Heart right ventricle (tissue), 16 donors: ENCODE measurements at regions not wholly inside any gene's neighbourhood (a gene's known extent, or its start where the extent isn't known, plus 50 kb on each side); places are given as distances from the start of the nearest gene placed in this dataset.

Source experiments
- ATAC-seq, 8 donors: fragments of 200-7000 bp; cut with Tn5 transposase; one replicate each; pipeline ENCODE4 v1.9.1; 2020; ENCODE audit warnings: mild to moderate bottlenecking in 8 of 8, moderate library complexity in 8 of 8, moderate number of reproducible peaks in 1 of 8
- DNase-seq, 2 donors: peaks; one replicate each; pipeline ENCODE4 v3.0.0-alpha.2; 2020
- H3K27ac ChIP-seq, 10 donors: fragments of 200-600 bp; sonication (generic) in 2 of 10; one replicate each; pipeline versions ENCODE4 v1.5.0 to v1.8.0; 2020 to 2022; ENCODE audit warnings: mild to moderate bottlenecking in 3 of 10
- H3K27me3 ChIP-seq, 7 donors: fragments of 200-600 bp; one replicate each; pipeline ENCODE4 v1.8.0; 2021 to 2022; ENCODE audit warnings: mild to moderate bottlenecking in 2 of 7
- H3K36me3 ChIP-seq, 9 donors: fragments of 200-600 bp; sonication (generic) in 1 of 9; one replicate each; pipeline versions ENCODE4 v1.5.0 to v1.8.0; 2020 to 2022; ENCODE audit warnings: mild to moderate bottlenecking in 2 of 9
- H3K4me1 ChIP-seq, 9 donors: fragments of 200-600 bp; sonication (generic) in 1 of 9; one replicate each; pipeline versions ENCODE4 v1.5.0 to v1.8.0; 2020 to 2022; ENCODE audit warnings: mild to moderate bottlenecking in 4 of 9
- H3K4me3 ChIP-seq, 10 donors: fragments of 200-600 bp; sonication (generic) in 2 of 10; one replicate each; pipeline versions ENCODE4 v1.5.0 to v1.8.0; 2020 to 2022; ENCODE audit warnings: mild to moderate bottlenecking in 7 of 10, moderate library complexity in 2 of 10
- H3K9me3 ChIP-seq, 11 donors: fragments of 200-600 bp in 10 of 11; sonication (generic) in 2 of 11; one replicate each; pipeline versions ENCODE4 v1.5.0 to v1.8.0; 2013 to 2022; ENCODE audit warnings: mild to moderate bottlenecking in 2 of 11, control low read depth in 1 of 11, moderate library complexity in 1 of 11
- CTCF ChIP-seq, 9 donors: fragments of 200-600 bp; sonication (generic) in 2 of 9; IDR thresholded peaks; one replicate each; pipeline versions ENCODE4 v1.5.0 to v1.8.0; 2021 to 2022; ENCODE audit warnings: antibody characterized with exemption in 9 of 9, mild to moderate bottlenecking in 5 of 9, moderate library complexity in 1 of 9
- WGBS, 2 donors: extraction: QIAGEN DNeasy Blood & Tissue Kit; methylation state at CpG; one replicate each; pipeline ENCODE4 v1.1.7; 2013; ENCODE audit warnings: inconsistent platforms in 1 of 2; 5-methylcytosine and 5-hydroxymethylcytosine counted together
- intact Hi-C, 10 donors: fragments of 100-400 bp; cut with DNase I; formaldehyde crosslinking; loops; one replicate each; pipeline versions ENCODE4 v1.11.1 to v1.14.2; 2022
- donor health status: Arrhythmogenic right ventricular cardiomyopathy.
- donor health status: ischemic (EF 13 %, LVEDD 7.1; RV severe dilation, severe dysfunction).
- donor health status: healthy with polysubstance abuse.
- donor health status: DM: no; HTN: yes; CAD: no.
- donor health status: DM: no; HTN: no; CAD: no.
- donor health status: ischemic (EF 25% LVEDD 6.9; RV normal size, moderate dysfunction).
- donor health status: ischemic (EF 25% LVEDD 5.7; RV mildly dilated, moderate dysfunction).
- donor health status: healthy.
- donor health status: DM: yes; HTN: yes; CAD: no.
- donor health status: Ischemic cardiomyopathy.
- donor health status: ischemic (EF 35%, LVEDD 5.7; RV mildly dilated, moderate dysfunction).
- donor health status: nonischemic (EF 11% LVEDD 7.7; RV severe dilation, severe dysfunction).
- donor health status: DM: yes; HTN: yes; CAD: no.
- donor health status: PGD.
- donor health status: ischemic (EF 29% LVEDD 5.4; RV normal size, mild dysfunction).
- donor health status: nonischemic (EF 23%, LVEDD 6.1; RV moderate dilation, normal function).

GRCh38 chr6:12613811-12614210 is 102.8 kb upstream of the PHACTR1 start:
- Histone ChIP-seq H3K27ac (peak overlapping the region in 1 of 10 donors; percentile 2), H3K4me1 (peaks cover 0 to 1% (median 0%) of the 10 kb centered on the region in 9 donors), H3K4me3 (no peak overlapping the region), H3K36me3 (no peaks in the 10 kb centered on the region), H3K27me3 (no peaks in the 10 kb centered on the region), H3K9me3 (no peaks in the 10 kb centered on the region)
- DNase-seq (no peak), ATAC-seq (peak in 1 of 8 donors; percentile 55)
- no peak for TF ChIP-seq CTCF (IDR thresholded peaks at IDR 0.05)
- intact Hi-C loops: no loop called here
- WGBS, 2 donors: 70 to 71% methylated on average over 8 of the region's 8 CpGs

GRCh38 chr6:12614456-12614855 is 102.1 kb upstream of the PHACTR1 start:
- no peaks in the 10 kb centered on the region for H3K9me3 ChIP-seq
- H3K27ac ChIP-seq: no peak overlapping the region
- intact Hi-C loops: no loop called here
- TF ChIP-seq CTCF (IDR thresholded peaks at IDR 0.05): no peak
- no peaks in the 10 kb centered on the region for H3K36me3 ChIP-seq
- ATAC-seq (no peak), DNase-seq (no peak)
- 86 to 87% methylated on average over 6 of the region's 6 CpGs for WGBS, 2 donors
- H3K27me3 ChIP-seq: no peaks in the 10 kb centered on the region
- no peak overlapping the region for H3K4me3 ChIP-seq
- no peaks in the 10 kb centered on the region for H3K4me1 ChIP-seq

GRCh38 chr6:12618296-12618695 is 98.3 kb upstream of the PHACTR1 start:
- DNase-seq (no peak), ATAC-seq (no peak)
- no peaks in the 10 kb centered on the region for H3K27me3 ChIP-seq
- H3K27ac ChIP-seq: no peak overlapping the region
- peaks cover 0 to 3% (median 0%) of the 10 kb centered on the region in 11 donors for H3K9me3 ChIP-seq
- H3K36me3 ChIP-seq: no peaks in the 10 kb centered on the region
- no peak for TF ChIP-seq CTCF (IDR thresholded peaks at IDR 0.05)
- 83 to 84% methylated on average over 6 of the region's 6 CpGs for WGBS, 2 donors
- H3K4me1 ChIP-seq: peaks cover 0 to 5% (median 0%) of the 10 kb centered on the region in 9 donors
- no peak overlapping the region for H3K4me3 ChIP-seq
- intact Hi-C loops: no loop called here

- Histone ChIP-seq H3K27ac (no peak overlapping the region), H3K27me3 (peaks cover 0 to under 1% (median 0%) of the 10 kb centered on the region in 7 donors), H3K9me3 (peaks cover 0 to 3% (median 0%) of the 10 kb centered on the region in 11 donors), H3K4me3 (no peak overlapping the region), H3K36me3 (no peaks in the 10 kb centered on the region), H3K4me1 (peaks cover 0 to 5% (median 0%) of the 10 kb centered on the region in 9 donors)
- DNase-seq: no peak
- ATAC-seq: no peak
- TF ChIP-seq CTCF (IDR thresholded peaks at IDR 0.05): no peak
- intact Hi-C loops: no loop called here
- 76 to 81% methylated on average over 4 to 5 of the region's 5 CpGs for WGBS, 2 donors
Observed at GRCh38 chr6:12621754-12622153, 94.8 kb upstream of the PHACTR1 start.
